NB4 (cell line): ENCODE measurements at regions not wholly inside any gene's neighbourhood (a gene's known extent, or its start where the extent isn't known, plus 50 kb on each side); places are given as distances from the start of the nearest gene placed in this dataset.

Source experiments
- CTCF ChIP-seq: IDR thresholded peaks from one replicate; pipeline ENCODE4 v1.5.1; 2012; ENCODE audit warnings: low read depth, low read length
- MAX ChIP-seq: IDR thresholded peaks from 2 replicates; pipeline ENCODE4 v1.6.1; 2011; ENCODE audit warnings: low read depth, low read length
- MYC ChIP-seq: IDR thresholded peaks from 2 replicates; pipeline ENCODE4 v1.6.1; 2011; ENCODE audit warnings: low read depth, low read length
- POLR2A ChIP-seq: IDR thresholded peaks from 2 replicates; pipeline ENCODE4 v1.6.1; 2011; ENCODE audit warnings: mild to moderate bottlenecking; ENCODE audit not compliant: insufficient read length; ENCODE audit errors: extremely low read depth

GRCh38 chr15:35748105-35748504 lies 202.1 kb upstream of the DPH6 start:
- no peak for TF ChIP-seq CTCF
- no peak for TF ChIP-seq MAX
- no peak for TF ChIP-seq POLR2A
- no peak for TF ChIP-seq MYC
